ENCODE measurements at regions not wholly inside any gene's neighbourhood (a gene's known extent, or its start where the extent isn't known, plus 50 kb on each side); places are given as distances from the start of the nearest gene placed in this dataset.
"Not testable (repeated sequence)": the region's sequence is repeated elsewhere in the genome, so short reads cannot be mapped to it uniquely, and the experiment has no call there.

- TF ChIP-seq, protein P1, sequence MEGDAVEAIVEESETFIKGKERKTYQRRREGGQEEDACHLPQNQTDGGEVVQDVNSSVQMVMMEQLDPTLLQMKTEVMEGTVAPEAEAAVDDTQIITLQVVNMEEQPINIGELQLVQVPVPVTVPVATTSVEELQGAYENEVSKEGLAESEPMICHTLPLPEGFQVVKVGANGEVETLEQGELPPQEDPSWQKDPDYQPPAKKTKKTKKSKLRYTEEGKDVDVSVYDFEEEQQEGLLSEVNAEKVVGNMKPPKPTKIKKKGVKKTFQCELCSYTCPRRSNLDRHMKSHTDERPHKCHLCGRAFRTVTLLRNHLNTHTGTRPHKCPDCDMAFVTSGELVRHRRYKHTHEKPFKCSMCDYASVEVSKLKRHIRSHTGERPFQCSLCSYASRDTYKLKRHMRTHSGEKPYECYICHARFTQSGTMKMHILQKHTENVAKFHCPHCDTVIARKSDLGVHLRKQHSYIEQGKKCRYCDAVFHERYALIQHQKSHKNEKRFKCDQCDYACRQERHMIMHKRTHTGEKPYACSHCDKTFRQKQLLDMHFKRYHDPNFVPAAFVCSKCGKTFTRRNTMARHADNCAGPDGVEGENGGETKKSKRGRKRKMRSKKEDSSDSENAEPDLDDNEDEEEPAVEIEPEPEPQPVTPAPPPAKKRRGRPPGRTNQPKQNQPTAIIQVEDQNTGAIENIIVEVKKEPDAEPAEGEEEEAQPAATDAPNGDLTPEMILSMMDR (IDR thresholded peaks at IDR 0.05) = not testable (repeated sequence)
- TF ChIP-seq POLR2A (IDR thresholded peaks at IDR 0.05) = not testable (repeated sequence)
Observed at GRCh38 chr9:67111733-67112132, 119.4 kb upstream of the SPATA31A3 start.
